GM12891 (cell line): ENCODE measurements at regions not wholly inside any gene's neighbourhood (a gene's known extent, or its start where the extent isn't known, plus 50 kb on each side); places are given as distances from the start of the nearest gene placed in this dataset.

Source experiments
- POLR2A ChIP-seq: IDR thresholded peaks from 2 replicates; pipeline ENCODE4 v1.6.1; 2011; ENCODE audit warnings: low read depth, low read length, control low read depth
- POLR2AphosphoS5 ChIP-seq: IDR thresholded peaks from 2 replicates; pipeline ENCODE4 v1.6.1; 2011; ENCODE audit warnings: low read depth, low read length, control low read depth
- POU2F2 ChIP-seq: IDR thresholded peaks from 2 replicates; pipeline ENCODE4 v1.6.1; 2011; ENCODE audit warnings: low read depth, mild to moderate bottlenecking, control low read depth, low read length, moderate library complexity
- TAF1 ChIP-seq: IDR thresholded peaks from 2 replicates; pipeline ENCODE4 v1.6.1; 2011; ENCODE audit warnings: low read depth, low read length, control low read depth

DNA sequence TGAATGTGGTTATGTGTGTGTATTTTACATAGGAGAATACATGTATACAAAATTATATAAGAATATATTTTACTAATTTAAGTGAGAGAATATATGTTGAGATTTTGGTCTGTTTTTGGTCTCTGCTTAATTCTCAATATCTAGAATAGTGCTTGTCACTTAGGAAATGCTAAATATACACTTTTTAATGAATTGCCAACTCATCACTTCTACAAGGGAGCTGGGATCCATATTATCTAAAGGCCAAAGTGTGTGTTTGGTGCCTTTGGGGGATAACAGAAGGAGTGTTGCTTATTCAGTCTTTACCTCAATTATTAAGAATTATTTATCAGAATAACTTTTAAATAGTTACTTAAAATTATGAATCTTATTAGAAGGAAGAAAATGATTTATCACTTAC is 1304.8 kb downstream of the HACE1 start:
- no peak for TF ChIP-seq POLR2AphosphoS5
- no peak for TF ChIP-seq POLR2A
- TF ChIP-seq TAF1: no peak
- TF ChIP-seq POU2F2: no peak
